HS-27A (cell line): ENCODE measurements at regions not wholly inside any gene's neighbourhood (a gene's known extent, or its start where the extent isn't known, plus 50 kb on each side); places are given as distances from the start of the nearest gene placed in this dataset.

ENCODE experiments used
- DNase-seq: peaks from one replicate; pipeline ENCODE4 v3.0.0-alpha.2; 2012; ENCODE audit warnings: low read depth, missing footprints

DNA sequence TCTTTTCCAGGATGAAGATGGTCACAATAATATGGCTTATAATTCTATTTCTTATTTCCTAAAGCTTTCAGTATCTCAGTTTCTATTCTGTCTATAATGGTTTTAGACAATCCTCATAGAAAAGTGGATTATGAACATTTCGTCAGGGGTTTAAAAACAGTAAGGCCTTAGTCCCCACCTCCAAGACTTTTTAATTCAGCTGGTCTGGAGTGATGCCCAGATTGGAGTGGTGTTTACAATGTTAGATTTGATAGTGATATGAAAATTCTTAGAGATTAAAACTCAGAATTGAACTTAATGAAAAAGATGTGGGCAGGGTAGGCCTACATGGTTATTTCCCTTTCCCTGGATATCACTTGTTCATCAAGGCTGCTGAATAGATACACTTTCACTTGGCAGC is 1238.3 kb downstream of the SORCS3 start:
- DNase-seq, result no peak

DNA sequence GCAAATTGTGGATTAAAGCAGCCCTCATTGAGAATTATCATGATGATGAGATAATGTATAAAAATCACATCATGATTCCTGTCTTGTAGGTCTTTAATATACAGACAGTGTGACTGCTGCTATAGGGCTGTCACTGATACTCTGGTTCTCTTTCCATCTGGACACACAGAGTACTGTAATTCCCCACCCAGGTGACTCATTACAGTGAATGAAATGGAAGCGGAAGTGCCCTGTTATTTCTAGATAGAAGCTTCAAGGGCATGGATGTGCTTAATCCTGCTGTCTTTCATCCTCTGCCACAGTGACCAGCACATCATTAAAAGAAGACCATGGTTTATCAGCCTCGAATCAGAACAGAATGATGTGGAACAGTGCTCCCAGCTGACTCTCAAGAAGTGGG is 1234.0 kb downstream of the SORCS3 start:
- no peak for DNase-seq

DNA sequence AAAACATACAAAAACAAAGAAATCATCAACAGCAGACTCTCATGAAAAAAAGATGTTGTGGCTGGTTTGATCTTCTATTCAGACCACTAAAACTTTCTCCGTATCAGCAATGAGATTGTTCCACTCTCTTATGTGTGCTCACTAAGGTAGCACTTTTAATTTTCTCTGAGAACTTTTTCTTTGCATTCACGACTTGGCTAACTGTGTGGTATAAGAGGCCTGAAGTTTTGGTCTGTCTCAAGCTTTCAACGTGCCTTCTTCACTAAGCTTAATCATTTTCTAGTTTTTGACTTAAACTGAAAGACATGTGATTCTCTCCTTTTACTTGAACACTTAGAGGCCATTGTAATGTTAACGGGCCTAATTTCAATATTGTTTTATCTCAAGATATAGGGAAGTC is 1231.6 kb downstream of the SORCS3 start:
- DNase-seq, result no peak

DNA sequence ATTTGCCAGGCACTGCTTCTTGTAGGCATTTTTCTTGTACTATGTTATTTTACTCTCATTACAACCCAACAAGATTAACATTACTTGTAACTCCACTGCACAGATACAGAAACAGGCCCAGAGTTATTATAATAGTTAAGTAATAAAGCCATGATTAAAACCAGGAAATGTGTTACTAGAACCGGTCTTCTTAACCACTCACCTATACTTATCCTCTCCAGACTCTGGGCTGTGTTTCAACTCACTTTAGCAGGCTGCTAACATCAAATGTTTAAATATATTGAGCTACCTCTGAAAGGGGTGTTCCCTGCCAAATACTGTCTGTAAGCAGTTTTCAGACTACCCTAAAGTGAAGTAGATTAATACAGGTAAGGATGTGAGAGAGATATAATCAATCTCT is 1227.8 kb downstream of the SORCS3 start:
- DNase-seq, result no peak

DNA sequence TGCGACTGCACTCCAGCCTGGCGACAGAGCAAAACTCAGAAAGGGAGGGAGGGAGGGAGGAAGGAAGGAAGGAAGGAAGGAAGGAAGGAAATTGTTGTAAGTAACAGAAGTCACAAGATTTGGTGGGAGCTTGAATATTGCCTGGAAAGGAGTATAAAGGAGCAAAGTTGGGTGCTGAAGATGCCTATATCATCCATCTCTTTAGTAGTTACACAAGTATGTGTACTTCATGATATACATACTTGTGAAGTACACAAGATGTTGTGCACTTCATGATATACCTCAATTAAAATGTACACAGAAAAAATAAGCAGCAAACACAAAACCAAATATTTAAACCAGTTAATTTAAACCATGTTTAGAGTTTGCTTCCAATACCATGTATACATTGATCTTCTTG is 1223.8 kb downstream of the SORCS3 start:
- DNase-seq, result no peak

DNA sequence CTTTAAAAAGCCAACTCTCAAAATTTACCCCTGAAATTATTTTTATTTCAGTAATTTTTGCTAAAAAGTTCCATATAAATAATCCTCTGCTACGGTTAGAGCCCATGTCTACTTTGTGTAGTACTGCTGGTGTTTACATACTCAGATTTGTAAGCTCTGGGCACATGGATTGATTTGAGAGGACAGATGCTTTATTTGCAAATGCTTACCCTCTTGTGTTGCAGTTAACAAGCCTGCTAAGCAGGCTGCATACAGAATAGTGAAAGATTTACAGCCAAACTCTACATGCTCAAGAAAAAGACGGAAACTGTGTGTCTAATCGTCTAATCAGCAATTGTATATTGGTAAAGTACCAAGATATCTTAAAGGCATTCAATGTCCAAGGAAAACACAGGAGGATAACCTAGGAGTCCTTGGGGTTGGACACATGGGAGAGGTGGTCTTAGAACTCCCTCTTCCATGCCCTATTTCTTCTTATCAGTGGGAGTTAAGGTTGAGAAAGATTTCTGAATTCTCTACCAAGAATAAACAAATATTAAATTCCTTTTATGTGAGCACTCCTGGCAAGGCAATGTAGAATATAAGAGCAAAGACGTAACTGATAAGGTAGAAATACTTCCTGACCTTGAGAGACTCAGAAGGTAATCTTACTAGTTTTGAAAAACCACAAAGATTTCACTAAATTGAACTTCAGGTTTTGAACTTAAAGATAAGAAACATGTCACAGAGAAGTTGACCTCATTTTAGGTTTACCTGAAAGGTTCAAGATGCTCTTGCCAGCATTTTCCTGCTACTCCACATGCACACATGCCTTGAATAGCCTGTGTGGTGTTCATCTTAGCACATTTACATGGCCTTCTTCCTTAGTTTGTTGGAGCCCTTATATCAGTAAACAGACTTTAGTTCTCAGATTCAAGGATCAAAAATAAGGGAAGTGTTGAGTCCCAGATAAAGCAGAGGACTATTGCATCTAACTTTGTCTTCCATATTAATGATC is 1216.5 kb downstream of the SORCS3 start:
- no peak for DNase-seq

DNA sequence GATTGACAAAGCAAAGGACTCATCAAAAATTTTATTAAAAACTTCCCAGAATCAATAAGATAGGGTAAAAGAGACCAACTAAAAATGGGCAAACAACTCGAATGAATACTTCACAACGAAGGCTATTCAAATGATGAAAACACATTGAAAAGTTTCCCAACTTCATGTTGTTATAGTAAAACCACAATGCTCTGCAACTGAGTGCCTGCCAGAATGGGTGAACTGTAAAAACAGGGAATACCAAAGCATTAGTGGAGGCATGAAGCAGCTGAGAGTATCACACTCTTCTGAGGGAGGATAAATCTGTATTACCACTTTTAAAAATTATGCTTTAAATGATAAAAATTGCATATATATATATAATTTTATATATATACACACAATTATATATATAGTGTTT is 1214.7 kb downstream of the SORCS3 start:
- no peak for DNase-seq

DNA sequence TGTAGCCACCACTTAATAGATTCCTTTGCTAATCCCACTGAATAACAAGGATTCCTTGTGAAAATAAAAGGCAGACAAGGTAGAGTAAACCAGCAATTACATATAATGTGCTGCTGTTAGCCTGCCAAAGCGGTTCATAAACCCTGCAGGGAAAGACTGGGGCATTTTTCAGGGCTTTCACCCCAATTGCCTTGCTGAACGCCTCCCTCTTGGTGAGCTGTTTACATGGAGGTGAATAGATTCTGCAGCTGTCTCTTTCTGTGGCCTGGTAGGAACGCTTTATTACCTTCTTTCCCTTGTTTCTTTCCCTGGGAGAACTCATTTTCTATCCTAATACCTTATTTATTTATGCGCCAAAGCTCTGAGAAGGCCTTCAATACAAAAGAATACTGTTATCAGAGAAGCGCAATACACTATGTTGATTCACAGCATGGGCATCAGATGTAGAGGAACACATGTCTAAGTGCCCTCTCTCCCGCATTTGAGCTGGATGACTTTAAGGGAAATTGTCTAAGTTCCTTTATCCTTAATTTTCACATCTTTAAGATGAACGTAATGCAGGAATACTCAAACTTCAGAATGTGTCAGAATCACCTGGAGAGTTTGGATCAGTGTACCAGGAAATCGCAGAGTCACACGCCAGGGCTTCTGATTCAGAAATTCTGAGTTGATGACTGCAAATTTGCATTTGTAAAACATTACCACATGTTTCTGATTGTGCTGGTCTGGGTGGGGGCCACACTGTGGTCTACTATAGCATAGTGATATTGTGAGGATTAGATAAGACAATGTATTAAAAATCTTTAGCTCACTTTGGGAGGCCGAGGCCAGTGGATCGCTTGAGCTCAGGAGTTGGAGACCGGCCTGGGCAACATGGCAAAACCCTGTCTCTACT is 1203.8 kb downstream of the SORCS3 start:
- DNase-seq, result no peak

DNA sequence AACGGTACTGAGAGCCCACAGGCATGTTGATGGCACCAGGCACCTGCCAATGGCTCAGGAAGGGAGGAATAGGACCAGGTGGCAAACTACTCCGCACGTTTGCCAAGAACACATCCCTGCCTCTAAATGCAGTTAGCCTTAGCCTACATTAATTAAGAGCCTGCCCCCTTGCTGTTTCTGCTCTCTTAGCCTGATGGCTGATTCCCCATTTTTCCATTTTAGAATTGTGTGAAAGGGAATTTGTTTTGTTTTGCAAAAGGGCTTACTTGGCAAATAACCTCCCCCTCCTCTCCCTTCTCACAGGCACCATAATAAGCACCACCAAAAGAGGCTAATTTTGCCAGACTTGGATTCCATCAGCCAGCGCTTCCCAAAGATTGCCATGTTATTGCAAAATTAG is 1203.2 kb downstream of the SORCS3 start:
- DNase-seq, result no peak

DNA sequence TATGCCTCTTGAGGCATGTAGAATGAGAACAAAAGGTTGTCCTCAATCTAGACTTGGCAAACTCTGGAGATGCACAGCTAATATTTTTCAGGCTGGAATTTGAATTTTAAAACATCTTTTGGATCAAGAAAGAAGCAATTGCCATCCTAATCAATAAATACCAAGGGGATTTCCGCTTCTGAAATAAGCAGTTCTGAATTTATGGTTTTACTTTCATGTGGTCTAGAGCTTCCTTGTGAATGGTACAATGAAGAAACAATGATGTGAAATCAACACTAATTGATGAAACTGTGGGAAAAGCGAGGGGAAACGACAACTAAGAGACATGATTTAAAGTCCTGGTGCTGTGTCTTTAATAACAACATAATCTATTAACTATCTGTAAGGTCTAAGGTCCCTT is 1202.7 kb downstream of the SORCS3 start:
- DNase-seq, result no peak

DNA sequence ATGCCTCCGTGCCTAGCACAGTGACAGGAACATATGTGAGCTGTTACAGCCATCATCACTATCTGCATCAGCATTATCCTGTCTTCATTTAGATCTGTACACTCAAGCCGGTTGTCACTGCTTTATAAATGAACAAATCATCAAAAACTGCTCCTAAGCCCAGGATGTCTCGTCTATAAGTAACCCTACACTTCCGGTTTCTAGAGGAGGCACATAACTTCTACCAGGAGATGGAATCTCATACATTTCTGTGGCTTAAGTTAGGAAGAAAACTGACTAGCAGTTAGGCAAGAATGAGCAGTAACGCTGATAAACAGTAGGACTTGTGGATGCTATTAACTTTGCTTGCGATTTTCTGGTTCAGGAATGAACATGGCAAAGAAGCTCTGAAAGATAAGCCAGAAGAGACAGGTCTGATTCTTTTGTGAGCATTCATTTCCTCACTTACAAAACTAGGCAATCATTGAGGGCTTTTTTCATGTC is 1199.2 kb downstream of the SORCS3 start:
- DNase-seq, result no peak

DNA sequence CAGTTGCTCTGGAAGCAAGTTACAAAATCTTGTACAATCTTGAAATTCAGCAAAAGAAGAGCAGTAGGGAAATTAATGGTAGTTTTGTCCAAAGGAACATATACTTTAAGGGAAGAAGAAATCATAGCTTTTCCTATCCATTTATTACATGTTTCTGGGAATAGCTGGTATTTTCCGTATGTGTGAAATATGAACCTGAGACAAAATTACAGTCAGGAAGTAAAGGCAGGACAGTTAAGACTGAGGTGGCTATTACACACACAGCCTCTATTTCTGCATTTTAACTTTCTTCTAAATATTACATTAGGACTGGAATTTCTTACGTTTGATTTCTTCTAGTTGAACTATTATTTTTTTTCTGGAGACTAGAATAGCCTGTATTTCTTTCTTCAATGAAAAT is 1197.3 kb downstream of the SORCS3 start:
- DNase-seq, result no peak

DNA sequence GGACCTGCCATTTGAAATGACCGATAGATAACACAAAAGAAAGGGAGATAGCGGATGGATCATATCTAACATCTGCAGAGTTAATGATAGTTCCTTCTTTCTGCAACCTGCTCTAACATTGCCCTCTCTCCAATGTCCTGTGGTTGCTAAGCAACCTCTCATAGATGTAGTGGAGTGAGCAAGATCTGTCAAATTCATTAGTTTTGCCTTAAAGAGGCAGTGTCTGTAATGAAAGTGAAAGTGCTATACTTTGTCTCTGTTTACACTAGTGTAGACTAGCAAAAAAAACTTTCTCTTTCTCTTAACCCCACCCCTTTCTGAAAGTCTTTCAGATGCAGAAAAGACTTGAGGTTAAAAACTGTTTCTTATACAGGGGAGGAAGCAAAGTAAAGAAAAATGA is 1196.9 kb downstream of the SORCS3 start:
- no peak for DNase-seq

DNA sequence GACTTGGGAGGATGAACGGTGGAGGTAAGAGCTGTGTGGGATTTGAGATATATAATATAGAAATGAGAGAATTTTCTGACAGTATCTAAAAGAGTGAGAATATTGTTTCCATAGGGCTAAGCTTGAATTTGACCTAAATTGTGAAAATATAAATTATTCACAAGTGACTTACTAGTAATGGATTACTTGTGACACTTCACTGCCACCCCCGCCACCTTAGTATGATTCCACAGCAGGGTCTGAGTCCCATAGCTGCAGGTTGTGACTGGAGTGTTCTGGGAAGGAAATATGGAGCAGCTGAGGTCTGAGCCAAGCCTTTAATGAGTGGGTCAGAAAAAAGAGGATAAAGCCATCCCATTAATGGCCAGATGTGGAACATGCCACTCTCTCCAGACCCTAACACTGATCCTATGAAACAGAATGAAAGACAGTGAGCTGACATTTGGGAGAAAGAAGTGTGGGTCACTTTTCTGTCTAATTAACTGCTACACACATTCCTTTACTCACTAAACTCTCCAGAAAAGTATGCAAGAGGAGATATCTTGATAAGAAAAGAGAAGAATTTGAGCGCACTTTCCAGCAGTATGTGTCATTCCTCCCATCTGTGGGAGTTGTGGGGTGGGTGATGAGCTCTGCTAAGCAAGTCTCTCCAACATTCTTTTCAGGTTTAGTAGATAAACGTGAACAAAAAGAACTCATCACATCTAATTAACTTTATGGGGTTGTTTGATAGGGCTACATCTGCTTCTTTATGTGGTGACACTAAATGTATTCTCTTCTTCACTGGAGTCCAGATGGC is 1193.4 kb downstream of the SORCS3 start:
- no peak for DNase-seq

DNA sequence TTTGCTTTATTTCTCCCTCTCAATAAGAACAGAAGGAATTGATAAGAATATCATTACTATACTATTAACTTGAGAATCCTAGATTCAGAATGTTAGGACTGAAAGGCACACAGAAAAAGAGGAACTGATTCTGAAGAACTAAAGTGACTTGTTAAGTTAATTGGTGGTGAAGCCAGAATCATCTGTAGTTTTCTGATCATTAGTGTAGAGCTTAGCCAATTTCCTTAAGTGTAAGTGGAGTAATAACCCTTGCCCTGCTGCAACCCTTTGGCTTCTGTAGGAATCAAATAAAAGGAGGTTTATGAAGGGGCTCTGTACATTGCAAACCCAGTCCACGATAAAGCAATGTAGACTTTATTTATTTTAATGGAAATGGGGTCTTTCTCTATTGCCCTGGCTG is 1186.0 kb downstream of the SORCS3 start:
- DNase-seq, result no peak

DNA sequence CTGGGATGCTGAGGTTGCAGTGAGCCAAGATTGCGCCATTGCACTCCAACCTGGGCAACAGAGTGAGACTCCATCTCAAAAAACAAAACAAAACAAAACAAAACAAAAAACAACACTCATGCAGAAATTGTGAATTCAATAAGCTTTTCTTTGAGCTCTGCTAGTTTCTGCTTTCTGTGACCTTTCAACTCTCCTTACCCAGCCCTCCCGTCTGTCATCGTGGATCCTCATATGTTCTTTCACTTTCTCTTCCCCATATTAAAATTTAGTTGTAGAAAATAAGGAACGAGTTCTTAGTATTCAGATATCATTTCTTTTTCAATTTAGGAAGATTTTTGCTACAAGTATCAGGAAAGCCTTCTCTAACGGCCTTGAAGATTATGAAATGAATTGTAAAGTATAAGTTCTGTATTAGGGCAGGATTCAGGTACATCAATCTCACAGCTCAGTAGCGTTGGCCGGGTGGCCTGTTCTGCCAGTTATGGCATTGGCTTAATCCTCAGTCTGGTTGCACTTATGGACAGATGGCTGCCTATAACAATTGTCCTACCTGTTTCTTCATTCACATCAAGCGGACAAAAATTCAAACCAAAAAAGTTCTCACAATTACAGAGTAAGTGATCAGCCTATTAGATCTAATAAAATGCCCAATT is 1167.0 kb downstream of the SORCS3 start:
- DNase-seq, result no peak

DNA sequence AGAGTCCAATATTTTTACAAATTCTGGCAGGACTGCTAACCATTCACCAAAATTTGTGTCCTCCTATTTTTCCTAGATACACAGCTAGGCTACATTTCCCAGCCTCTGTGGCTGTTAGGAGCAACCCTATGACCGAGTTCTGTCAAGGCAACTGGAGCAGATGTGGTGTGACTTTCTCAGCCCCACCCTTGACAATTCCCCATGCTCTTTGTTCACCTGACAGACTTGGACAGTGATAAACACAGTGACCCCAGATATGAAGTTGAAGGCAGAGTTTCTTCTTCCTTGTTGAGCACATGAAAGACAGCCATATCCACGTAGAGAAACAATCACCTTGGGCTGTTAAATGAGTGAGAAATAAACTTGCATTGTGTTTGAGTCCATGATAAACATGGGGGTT is 1162.1 kb downstream of the SORCS3 start:
- DNase-seq, result no peak

DNA sequence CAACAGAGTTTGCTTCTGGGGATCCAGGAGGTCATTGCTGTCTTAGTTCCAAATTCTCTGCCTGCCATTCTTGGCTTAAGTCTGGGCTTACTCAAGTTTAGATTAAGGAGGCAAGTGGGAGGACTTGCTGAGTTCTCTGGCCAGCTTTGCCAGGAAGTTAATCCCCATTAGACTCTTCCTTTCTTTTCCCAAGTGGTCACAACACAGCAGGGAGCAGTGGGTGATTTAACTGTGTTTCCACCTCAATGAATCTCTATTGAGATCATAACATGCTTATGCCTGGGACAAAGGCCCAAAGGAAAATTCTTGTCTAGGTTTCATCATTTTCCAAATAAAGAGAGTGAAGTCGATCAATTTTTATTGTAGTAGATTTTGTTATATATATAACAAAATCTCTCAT is 1159.6 kb downstream of the SORCS3 start:
- no peak for DNase-seq

DNA sequence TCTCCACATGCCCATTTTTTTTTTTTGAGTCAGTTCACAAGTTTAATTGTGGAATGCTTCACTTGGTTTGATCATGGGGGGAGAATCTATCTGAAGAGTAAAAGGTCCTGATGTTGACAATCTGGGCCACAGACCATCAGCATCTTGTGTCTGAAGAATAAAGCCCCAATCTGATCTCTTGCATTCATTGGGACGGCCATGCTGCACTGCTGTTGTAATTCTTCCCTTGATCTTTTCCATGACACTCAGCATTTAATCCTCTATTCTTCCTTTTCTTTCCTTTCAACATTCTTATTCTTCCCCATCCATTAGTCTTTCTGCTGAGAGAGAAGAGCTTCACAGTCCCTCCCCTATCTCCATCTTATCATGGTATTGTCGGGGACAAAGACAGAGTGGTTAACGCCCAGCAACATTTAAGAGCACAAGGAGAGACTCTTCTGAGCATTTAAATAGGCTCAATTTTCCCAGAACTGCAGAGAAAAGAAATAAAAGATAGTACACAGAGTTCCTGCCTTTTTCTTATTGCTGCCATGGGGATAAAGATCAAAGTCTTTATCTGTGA is 1157.3 kb downstream of the SORCS3 start:
- no peak for DNase-seq

DNA sequence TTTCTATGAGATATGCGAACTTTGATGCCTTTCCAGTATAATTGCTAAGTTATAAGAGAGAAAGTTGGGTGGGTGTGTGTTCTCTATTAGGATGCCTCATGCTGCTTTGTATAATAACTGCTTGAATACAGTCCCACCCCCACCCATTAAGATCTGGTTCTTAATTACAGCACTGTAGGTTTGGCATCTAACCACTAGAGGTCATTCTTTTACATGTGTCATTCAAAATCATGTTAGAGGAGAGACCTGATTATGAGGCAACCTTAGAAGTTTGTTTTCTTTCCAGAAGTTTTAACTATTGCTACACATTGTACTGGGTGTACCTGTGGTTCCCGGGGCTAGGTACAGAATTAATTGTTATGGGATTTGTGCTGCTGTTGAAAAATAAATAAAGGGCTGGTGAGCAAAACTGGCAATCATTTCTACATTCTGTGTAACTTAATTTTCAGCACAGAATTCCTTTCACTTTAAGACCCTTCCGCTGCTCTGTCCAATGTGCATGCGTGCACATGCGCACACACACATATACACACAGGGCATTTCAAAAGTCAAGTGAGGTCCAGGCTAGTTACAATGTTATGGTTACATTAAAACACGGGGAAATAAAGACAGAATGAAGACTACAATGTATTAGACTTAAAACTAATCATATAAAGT is 1156.3 kb downstream of the SORCS3 start:
- DNase-seq, result no peak

DNA sequence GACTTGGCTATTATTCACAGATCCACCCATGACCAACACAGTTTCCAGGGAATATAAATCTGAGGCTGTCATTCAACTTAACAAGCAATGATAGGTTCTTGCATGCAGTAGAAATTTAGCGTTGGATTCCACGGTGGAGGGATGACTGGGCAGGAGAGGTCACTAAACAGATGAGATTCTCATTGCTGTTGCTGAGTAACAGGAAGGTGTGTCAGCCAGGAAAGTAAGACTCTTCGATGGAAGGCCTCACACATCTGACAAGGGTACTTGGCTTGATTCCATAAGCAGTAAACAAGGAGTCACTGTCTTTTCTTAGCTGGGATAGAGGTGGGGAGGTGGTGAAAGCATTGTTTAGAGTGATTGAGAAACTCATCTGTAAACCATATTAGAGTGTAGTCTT is 1152.0 kb downstream of the SORCS3 start:
- DNase-seq, result no peak
